ENCODE measurements at regions not wholly inside any gene's neighbourhood (a gene's known extent, or its start where the extent isn't known, plus 50 kb on each side); places are given as distances from the start of the nearest gene placed in this dataset.

DNA sequence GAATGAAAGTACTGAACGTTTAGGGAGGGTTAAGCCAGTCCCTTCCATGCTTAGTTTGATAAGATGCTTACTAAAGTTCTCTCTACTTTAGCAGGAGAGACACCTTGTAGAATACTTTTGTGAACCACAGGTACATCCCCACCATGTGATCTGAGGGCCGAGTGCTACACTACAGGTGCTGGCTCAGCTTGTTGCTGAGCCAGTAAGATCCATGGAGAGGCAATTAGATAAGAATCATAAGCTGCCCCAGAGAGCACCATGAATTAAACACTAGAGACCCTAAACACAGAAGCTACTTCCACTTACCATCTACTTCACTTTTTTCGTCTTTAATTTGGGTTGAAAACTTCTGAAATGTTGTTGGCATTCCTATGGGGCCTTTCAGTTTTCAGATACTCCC, 70.5 kb upstream of the GOLGA8B start:
- TF ChIP-seq, protein P1, sequence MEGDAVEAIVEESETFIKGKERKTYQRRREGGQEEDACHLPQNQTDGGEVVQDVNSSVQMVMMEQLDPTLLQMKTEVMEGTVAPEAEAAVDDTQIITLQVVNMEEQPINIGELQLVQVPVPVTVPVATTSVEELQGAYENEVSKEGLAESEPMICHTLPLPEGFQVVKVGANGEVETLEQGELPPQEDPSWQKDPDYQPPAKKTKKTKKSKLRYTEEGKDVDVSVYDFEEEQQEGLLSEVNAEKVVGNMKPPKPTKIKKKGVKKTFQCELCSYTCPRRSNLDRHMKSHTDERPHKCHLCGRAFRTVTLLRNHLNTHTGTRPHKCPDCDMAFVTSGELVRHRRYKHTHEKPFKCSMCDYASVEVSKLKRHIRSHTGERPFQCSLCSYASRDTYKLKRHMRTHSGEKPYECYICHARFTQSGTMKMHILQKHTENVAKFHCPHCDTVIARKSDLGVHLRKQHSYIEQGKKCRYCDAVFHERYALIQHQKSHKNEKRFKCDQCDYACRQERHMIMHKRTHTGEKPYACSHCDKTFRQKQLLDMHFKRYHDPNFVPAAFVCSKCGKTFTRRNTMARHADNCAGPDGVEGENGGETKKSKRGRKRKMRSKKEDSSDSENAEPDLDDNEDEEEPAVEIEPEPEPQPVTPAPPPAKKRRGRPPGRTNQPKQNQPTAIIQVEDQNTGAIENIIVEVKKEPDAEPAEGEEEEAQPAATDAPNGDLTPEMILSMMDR (optimal IDR thresholded peaks at IDR 0.05 in 1 of 3, IDR thresholded peaks at IDR 0.05 in 1 of 3, conservative IDR thresholded peaks at IDR 0.05 in 1 of 3; ENCODE audit: extremely low read depth in 1 of 3, insufficient read depth in 2 of 3, low read length in 3 of 3) = no peak
- no peak for TF ChIP-seq EZH2 (IDR thresholded peaks at IDR 0.05; ENCODE audit: low read length)

All from keratinocyte (primary cell).